HTR-8/SVneo (cell line): ENCODE measurements at regions not wholly inside any gene's neighbourhood (a gene's known extent, or its start where the extent isn't known, plus 50 kb on each side); places are given as distances from the start of the nearest gene placed in this dataset.

Experiments used
- DNase-seq: peaks from one replicate; pipeline ENCODE4 v3.0.0; 2011; ENCODE audit warnings: low spot score, mixed read lengths; ENCODE audit not compliant: insufficient read length
- FAIRE-seq: peaks from 2 replicates; lab custom pipeline; 2011; peaks lifted over from hg19 to GRCh38; lab: Jason Lieb, UNC

DNA sequence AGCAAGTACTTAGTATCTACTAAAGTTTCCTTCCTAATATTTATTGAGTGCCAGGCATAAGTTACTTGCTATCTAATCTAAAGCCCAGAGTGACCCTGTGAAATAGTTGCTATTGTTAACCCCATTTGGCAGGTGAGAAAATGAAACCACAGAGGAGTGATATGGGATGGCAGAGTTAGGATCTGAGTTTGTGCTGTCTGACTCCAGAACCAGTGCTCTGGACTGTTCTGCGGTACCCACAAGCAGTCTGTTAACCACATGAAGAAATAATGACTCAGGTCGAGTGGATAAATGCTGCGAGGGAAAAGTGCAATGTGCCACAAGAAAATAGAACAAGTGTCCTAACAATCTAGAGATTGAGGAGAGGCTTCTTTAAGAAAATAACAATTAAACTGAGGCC, 60.7 kb upstream of the GZMB start:
- DNase-seq (no peak), FAIRE-seq (no peak)

DNA sequence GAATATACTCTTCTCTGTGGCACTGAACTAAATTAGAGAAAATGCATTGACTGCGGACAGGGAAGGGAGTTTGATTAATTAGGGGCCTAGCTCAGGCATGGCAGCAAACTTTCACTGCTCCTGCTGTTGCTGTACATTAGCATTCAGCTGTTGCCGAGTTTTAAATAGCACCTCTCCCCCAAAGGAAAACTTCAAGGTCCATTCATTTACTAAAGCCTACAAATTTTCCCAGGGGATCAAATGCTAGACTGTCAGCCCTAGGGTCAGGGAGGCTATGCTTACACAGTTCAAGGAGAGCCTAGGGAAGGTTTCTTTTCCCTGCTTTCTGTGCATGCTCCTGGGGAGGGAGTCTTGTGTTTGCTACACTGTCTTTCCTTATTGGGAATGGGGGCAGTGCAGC, 60.0 kb upstream of the GZMB start:
- FAIRE-seq (no peak), DNase-seq (no peak)

DNA sequence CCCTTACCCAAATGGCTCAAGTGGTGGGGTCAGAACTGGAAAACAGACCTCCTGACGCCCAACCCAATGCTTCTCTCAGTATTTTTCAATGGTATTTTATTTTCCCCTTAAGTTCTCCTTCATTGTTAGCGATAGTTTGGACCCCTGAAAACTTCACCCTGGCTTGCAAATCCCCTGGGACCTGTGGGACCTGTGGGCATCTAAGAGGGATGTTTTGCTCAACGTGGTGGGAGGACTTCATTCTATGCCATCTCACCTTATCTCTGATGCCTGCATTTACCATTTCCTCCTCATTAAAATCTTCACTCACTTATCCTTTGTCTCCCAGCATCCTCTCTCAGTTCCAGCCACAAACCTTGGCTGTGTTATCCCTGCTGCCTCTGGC, 59.4 kb upstream of the GZMB start:
- no peak for DNase-seq
- FAIRE-seq = no peak

DNA sequence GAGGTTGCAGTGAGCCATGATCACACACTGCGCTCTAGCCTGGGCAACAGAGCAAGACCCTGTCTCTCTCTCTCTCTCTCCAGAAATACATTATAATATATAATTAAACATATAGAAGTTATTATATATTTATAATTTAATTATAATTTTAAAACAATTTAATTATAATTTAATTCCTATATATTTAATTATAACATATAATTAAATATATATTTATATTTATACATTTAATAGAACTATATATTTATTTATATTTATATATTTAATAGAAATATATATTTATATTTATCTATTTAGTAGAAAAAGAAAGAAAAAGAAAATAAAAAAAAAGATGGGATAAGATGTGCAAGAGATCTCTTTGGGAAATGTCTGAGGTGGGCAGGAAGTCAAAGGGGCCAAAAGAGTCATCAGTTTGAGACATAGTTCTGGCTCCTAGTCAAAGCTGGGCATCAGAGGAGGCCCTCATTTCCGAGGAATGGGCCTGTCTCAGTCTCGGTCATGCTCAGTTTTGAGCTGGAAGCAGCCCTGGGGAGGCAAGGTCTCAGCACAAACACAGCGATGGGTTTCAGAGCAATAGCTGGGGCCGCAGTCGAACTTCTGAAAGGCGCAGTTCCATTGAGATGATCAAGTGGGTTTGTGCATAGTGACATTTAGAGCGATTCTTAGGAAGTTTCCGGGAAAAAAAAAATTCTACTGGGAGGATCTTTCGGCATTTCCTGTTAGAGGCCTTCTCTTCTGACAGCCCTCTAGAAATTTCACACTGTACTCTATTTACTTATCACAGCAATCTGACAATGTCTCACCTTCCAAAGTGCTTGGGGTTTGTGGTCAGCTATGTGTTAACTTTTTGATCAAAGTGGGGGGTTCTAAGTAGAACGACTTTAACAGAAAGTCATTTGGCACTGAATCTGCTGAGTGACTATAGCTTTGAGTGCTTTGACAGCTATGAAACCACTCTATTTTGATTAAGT, 58.7 kb upstream of the GZMB start:
- DNase-seq (no peak), FAIRE-seq (no peak)

DNA sequence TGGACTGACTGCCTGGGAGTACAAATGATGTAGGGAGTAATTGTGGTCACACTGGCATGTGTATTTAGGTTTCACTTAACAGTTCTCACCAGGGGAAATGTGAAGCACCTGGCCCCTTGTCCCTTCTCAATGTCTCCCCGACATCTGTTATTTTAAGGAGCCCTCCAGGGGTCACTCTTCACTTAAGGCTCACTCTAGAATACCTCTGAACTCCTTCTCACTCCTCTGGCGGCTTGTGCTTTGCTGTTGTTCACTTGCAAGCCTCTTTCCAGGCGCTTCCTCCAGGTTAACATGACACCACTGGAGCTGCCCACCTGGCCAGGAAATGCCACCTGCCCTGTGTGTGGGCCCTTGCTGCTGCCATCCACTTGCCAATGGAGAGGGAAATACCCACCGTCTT, 56.5 kb upstream of the GZMB start:
- no peak for FAIRE-seq
- DNase-seq = no peak

DNA sequence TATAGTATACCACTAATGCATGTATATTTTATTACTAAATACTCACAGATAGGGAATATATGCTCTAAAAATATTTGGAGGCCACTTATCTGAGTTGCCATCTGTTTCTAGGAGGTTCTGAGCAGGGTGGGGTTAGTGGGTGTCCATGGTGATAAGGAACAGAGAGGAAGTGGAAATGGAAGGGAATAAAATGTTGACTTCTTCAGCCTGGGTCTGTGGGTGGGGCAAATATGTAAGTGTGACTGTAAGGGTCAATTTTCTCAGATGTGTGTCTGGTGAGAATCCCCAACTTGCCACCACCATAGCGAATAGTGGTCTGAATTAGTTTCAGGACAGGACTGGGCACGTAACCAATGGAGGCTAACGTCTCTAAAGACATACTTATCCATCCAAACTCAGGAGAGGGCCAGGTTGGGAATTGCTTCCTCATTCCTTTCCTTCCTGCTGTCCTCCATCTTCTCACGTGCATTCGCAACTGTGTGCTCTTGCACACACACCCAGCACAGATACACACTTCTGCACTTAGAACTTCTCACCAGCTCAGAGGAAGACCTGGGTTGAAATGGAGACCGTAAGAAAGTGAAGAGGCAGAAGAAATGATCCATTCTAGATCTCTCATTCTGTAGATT, 54.2 kb upstream of the GZMB start:
- DNase-seq (no peak), FAIRE-seq (no peak)
